HG03457 (cell line): ENCODE measurements at regions not wholly inside any gene's neighbourhood (a gene's known extent, or its start where the extent isn't known, plus 50 kb on each side); places are given as distances from the start of the nearest gene placed in this dataset.
"Not testable (repeated sequence)": the region's sequence is repeated elsewhere in the genome, so short reads cannot be mapped to it uniquely, and the experiment has no call there.

ENCODE experiments used
- ATAC-seq: cut with Tn5 transposase; IDR thresholded peaks from one replicate; pipeline ENCODE4 v1.9.1; 2021; ENCODE audit warnings: moderate number of reproducible peaks; ENCODE audit not compliant: unreplicated experiment

- ATAC-seq: no peak
These were observed 2786.9 kb upstream of the PCDH20 start for GRCh38 chr13:64202517-64202916.

GRCh38 chr13:64197232-64197631 lies 2781.6 kb upstream of the PCDH20 start:
- no peak for ATAC-seq

- ATAC-seq: no peak
These were observed 2771.0 kb upstream of the PCDH20 start for GRCh38 chr13:64186503-64187250.

- ATAC-seq: no peak
These were observed 2770.4 kb upstream of the PCDH20 start for GRCh38 chr13:64186071-64186470.

GRCh38 chr13:64180756-64181155 lies 2765.1 kb upstream of the PCDH20 start:
- no peak for ATAC-seq

DNA sequence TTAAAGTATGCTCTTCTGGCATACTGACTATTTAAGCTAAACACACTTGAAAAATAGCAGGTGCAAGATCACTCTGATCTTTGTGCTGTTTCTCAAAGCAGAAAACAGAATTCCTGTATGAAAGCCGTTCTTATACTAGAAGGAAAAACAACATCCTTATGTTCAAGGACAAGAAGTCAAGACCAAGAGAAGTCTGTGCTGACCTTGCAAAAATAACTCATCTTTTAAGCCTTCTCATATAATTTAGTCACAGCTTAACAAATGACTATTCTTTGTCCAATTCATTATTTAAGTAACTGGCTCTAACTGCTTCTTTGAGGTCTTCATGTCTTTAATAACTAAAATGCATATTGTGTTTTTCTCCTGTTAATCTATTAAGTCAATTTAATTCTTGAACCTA lies 2750.2 kb upstream of the PCDH20 start:
- no peak for ATAC-seq

DNA sequence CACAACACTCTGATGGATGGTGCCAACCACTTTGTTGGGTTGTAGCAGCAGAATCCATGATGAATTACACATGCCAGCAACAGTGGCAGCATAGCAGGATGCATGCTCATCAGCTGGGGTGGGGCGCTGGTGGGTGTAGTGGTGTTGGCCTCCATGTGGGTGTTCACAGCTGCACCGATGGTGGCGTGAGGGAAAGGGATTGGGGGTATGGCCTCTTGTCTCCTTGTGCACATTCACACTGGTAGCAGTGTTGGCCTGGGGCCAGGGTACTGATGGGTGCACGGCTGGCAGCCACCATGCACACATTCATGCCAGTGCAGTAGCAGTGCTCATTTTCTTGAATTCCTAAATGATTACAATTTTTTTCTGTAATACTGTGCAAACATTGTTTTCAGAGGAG lies 2748.8 kb upstream of the PCDH20 start:
- no peak for ATAC-seq

DNA sequence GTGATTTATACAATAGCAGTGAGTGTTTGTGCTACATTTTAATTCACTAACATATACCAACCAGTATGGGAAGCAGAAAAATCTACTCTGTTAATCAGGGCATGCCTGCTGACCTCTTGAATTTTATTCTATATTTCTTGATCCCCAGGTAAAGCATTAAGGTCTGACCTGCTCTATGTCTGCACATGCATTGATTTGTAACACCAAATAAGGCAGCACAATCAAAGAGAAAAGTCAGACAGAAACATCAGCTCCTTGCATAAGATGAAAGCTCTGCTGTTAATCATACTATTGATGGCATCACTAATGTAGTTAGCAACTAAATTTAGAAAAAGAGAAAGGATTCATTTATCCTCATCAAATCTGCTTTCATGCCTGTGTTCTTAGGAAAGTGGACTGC lies 2744.8 kb upstream of the PCDH20 start:
- ATAC-seq: no peak

- no peak for ATAC-seq
These were observed 2743.3 kb upstream of the PCDH20 start for GRCh38 chr13:64158908-64159307.

GRCh38 chr13:64154514-64154913 lies 2738.9 kb upstream of the PCDH20 start:
- no peak for ATAC-seq

DNA sequence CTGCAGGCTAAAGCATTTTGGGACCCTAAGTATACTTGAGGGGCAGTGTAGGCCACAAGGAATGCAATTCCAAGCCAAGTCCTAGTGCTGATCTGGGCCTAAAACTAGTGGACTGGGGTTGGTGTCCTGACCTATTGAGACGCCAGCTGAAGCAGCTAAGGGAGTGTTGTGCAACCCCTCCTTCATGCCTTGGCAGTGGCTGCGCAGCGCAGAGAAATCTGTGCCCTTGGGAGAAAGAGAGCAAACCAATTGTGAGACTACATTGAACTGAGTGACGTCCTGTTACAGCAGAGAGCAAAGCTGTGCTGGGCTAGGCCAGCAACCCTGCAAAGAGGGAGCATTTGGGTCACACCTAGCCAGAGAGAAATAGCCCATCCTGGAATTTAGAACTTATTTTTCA lies 2715.0 kb upstream of the PCDH20 start:
- no peak for ATAC-seq

DNA sequence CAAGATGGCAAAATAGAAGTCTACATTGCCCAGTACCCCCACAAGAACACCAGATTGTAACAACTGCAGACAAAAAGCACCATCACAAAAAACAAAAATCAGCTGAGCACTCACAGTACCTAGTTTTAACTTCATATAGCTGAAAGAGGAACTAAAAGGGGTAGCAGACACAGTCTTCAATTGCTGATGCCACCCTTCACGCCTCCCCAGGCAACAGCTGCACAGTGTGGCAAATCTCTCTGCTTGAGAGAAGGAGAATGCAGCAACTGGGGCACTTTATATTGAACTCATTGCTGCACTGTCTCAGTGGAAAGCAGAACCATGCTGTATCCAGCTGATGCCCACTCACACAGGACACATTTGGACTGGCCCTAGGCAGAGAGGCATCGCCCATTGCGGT lies 2714.5 kb upstream of the PCDH20 start:
- ATAC-seq: no peak

DNA sequence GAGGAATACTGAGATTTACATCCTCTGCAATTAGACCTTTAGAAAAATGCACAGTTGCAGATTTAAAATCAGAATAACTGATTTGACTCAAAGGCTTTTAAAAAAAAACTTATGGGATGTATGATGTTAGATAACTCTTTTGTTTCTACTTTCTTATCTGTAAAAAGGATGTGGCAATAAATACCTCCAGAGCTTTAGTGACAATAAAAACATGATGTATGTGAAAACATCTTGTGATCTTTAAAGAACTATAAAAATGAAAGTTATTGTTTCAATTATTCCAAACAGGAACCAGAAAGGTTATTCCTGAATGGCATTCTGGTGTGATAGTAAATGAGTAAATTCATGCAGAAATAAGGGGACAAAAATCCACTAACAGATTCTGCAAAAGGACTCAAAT lies 2712.2 kb upstream of the PCDH20 start:
- no peak for ATAC-seq

DNA sequence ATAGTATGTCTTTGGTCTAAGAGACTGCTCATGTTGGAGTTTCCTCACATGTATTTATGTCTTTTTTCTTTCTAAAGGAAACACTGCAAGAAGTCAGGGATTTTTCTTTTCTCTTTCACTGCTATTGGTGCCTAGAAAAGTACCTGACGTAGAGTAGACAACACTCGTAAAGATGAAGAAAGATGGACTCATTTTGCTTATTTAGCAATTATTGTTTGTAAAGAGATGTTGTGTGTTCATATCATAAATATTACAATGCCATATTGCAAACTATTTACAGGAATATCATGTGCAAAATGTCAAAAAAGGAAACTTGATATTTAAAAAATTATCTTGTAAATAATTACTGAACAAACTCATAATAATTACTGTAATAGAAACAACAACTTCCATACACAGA lies 2711.5 kb upstream of the PCDH20 start:
- ATAC-seq: no peak

DNA sequence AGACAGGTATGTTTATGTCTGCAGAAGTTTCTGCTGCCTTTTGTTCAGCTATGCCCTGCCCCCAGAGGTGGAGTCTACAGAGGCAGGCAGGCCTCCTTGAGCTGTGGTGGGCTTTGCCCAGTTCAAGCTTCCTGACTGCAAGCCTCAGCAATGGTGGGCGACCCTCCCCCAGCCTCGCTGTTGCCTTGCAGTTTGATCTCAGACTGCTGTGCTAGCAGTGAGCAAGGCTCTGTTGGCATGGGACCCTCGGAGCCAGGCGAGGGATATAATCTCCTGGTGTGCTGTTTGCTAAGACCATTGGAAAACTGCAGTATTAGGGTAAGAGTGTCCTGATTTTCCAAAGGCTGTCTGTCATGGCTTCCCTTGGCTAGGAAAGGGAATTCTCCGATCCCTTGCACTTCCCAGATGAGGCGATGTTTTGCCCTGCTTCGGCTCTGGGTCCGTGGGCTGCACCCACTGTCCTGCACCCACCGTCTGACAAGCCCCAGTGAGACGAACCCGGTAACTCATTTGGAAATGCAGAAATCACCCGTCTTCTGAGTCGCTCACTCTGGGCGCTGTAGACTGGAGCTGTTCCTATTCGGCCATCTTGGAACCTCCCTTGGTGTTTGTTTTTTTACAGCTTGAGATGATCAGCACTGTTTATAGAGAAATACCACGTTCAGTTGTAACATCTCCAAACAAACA lies 2705.5 kb upstream of the PCDH20 start:
- ATAC-seq: not testable (repeated sequence)

- ATAC-seq: no peak
These were observed 2684.3 kb upstream of the PCDH20 start for GRCh38 chr13:64099994-64100393.

GRCh38 chr13:64090311-64090710 lies 2674.7 kb upstream of the PCDH20 start:
- ATAC-seq: no peak

GRCh38 chr13:64088491-64088890 lies 2672.8 kb upstream of the PCDH20 start:
- ATAC-seq: no peak

DNA sequence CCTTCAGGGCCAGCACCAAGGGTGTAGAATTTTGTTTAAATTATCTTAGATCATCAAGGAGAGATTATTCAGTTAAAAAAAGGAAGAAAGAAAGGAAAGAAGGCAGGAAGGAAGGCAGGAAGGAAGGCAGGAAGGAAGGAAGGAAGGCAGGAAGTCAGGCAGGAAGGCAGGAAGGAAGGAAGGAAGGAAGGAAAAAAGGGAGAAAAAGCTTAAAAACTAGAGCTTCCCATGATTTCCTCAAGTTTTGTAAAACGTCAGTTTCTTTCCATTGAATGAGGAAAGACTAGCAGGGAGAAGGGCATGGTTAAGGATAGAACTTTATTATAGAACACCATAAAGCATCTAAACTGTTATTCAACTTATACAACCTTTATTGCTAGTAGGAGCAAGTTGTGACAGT lies 2672.0 kb upstream of the PCDH20 start:
- no peak for ATAC-seq

DNA sequence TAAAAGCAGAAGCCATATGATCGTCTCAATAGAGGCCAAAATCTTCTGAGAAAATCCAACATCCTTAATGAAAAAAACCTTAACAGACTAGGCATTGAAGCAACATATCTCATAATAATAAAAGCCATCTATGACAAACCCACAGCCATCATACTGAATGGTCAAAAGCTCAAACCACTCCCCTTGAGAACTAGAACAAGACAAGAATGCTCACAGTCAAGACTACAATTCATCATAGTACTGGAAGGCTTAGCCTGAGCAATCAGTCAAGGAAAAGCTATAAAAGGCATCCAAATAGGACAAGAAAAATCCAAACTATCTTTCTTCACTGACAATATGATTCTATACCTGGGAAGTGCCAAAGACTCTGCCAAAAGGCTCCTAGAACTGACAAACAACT lies 2668.2 kb upstream of the PCDH20 start:
- no peak for ATAC-seq

- ATAC-seq: no peak
These were observed 2667.7 kb upstream of the PCDH20 start for GRCh38 chr13:64083396-64083795.

DNA sequence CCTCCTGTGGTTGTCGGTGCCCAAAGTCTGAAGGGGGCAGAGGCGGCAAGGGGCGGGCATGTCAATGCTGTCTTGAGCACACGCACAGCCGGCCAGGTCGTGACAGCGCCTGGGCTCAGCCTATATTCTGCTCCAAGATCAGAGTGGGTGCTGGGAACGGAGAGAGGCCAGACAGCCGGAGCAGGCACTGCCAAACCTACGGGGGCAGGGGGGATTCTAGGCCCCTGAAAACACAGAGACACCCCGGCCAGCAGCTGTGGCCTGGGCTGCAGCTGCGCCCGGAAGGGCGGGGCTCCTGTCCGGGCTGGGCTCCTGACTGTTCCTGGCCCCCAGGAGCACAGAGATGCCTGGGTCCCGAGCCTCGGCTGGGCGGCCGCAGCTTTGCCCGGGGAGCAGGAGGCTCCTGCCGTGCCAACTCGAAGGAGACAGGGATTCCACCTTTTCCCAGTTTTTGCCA lies 2662.9 kb upstream of the PCDH20 start:
- no peak for ATAC-seq

DNA sequence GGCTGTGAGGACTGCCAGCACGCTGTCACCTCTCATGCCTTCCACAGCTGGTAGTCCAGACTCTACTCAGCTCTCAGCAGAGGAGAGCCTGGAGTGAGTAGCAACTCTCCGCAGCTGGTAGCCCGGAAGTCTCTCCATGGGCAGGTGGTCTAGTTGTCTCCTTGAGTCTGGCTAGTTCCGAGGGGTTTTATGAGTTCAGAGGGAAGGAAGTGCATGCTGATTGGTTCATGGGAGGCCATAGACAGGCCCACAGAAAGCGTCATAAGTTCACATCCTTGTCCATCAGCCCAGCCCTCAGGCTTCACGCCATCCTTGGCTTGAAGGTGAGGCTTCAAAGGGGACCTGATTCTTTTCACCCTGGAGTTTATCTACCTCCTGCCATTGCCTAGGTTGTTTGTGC lies 2662.4 kb upstream of the PCDH20 start:
- no peak for ATAC-seq
